ENCODE measurements at regions not wholly inside any gene's neighbourhood (a gene's known extent, or its start where the extent isn't known, plus 50 kb on each side); places are given as distances from the start of the nearest gene placed in this dataset.
"Not testable (repeated sequence)": the region's sequence is repeated elsewhere in the genome, so short reads cannot be mapped to it uniquely, and the experiment has no call there.

GRCh38 chr1:224791362-224791941 lies 138.0 kb upstream of the DNAH14 start:
- in situ Hi-C loops (cut with HindIII; ENCODE audit: low sequenced_read_pairs) = no loop called here

- in situ Hi-C loops (cut with HindIII; ENCODE audit: low sequenced_read_pairs) = no loop called here
Measured at GRCh38 chr1:224795591-224795990, 133.9 kb upstream of the DNAH14 start.

GRCh38 chr1:224799083-224799482 lies 130.4 kb upstream of the DNAH14 start:
- in situ Hi-C loops (cut with HindIII; ENCODE audit: low sequenced_read_pairs) = no loop called here

GRCh38 chr1:224800486-224801119 lies 128.9 kb upstream of the DNAH14 start:
- in situ Hi-C loops (cut with HindIII; ENCODE audit: low sequenced_read_pairs) = no loop called here

- in situ Hi-C loops (cut with HindIII; ENCODE audit: low sequenced_read_pairs) = no loop called here
Measured at GRCh38 chr1:224801844-224802490, 127.5 kb upstream of the DNAH14 start.

- in situ Hi-C loops (cut with HindIII; ENCODE audit: low sequenced_read_pairs) = no loop called here
Measured at GRCh38 chr1:224802617-224803016, 126.9 kb upstream of the DNAH14 start.

GRCh38 chr1:224804220-224804619 lies 125.3 kb upstream of the DNAH14 start:
- in situ Hi-C loops (cut with HindIII; ENCODE audit: low sequenced_read_pairs) = no loop called here

- in situ Hi-C loops (cut with HindIII; ENCODE audit: low sequenced_read_pairs) = no loop called here
Measured at GRCh38 chr1:224805889-224806288, 123.6 kb upstream of the DNAH14 start.

- in situ Hi-C loops (cut with HindIII; ENCODE audit: low sequenced_read_pairs) = no loop called here
Measured at GRCh38 chr1:224809137-224809536, 120.3 kb upstream of the DNAH14 start.

- in situ Hi-C loops (cut with HindIII; ENCODE audit: low sequenced_read_pairs) = loop anchor here (10.0 kb wide), 1 partner anchor 355 kb away; no protein-coding TSS in a partner anchor
Measured at GRCh38 chr1:224809613-224810012, 119.9 kb upstream of the DNAH14 start.

GRCh38 chr1:224811564-224811963 lies 117.9 kb upstream of the DNAH14 start:
- in situ Hi-C loops (cut with HindIII; ENCODE audit: low sequenced_read_pairs) = loop anchor here (10.0 kb wide), 1 partner anchor 353 kb away; no protein-coding TSS in a partner anchor

- in situ Hi-C loops (cut with HindIII; ENCODE audit: low sequenced_read_pairs) = loop anchor here (10.0 kb wide), 1 partner anchor 349 kb away; no protein-coding TSS in a partner anchor
Measured at GRCh38 chr1:224815647-224816046, 113.8 kb upstream of the DNAH14 start.

- in situ Hi-C loops (cut with HindIII; ENCODE audit: low sequenced_read_pairs) = loop anchor here (10.0 kb wide), 1 partner anchor 349 kb away; no protein-coding TSS in a partner anchor
Measured at GRCh38 chr1:224816062-224816461, 113.4 kb upstream of the DNAH14 start.

- in situ Hi-C loops (cut with HindIII; ENCODE audit: low sequenced_read_pairs) = loop anchor here (10.0 kb wide), 1 partner anchor 347 kb away; no protein-coding TSS in a partner anchor
Measured at GRCh38 chr1:224817382-224817781, 112.1 kb upstream of the DNAH14 start.

- in situ Hi-C loops (cut with HindIII; ENCODE audit: low sequenced_read_pairs) = loop anchor here (10.0 kb wide), 1 partner anchor 345 kb away; no protein-coding TSS in a partner anchor
Measured at GRCh38 chr1:224819861-224820260, 109.6 kb upstream of the DNAH14 start.

GRCh38 chr1:224820341-224820740 lies 109.1 kb upstream of the DNAH14 start:
- in situ Hi-C loops (cut with HindIII; ENCODE audit: low sequenced_read_pairs) = no loop called here

GRCh38 chr1:224821751-224822150 lies 107.7 kb upstream of the DNAH14 start:
- in situ Hi-C loops (cut with HindIII; ENCODE audit: low sequenced_read_pairs) = not testable (repeated sequence)

GRCh38 chr1:224825525-224826000 lies 103.9 kb upstream of the DNAH14 start:
- in situ Hi-C loops (cut with HindIII; ENCODE audit: low sequenced_read_pairs) = no loop called here

- in situ Hi-C loops (cut with HindIII; ENCODE audit: low sequenced_read_pairs) = no loop called here
Measured at GRCh38 chr1:224828691-224829090, 100.8 kb upstream of the DNAH14 start.

- in situ Hi-C loops (cut with HindIII; ENCODE audit: low sequenced_read_pairs) = no loop called here
Measured at GRCh38 chr1:224831501-224831900, 98.0 kb upstream of the DNAH14 start.

- in situ Hi-C loops (cut with HindIII; ENCODE audit: low sequenced_read_pairs) = not testable (repeated sequence)
Measured at GRCh38 chr1:224839648-224840300, 89.7 kb upstream of the DNAH14 start.

All from endothelial cell of hepatic sinusoid (primary cell).